ENCODE measurements at regions not wholly inside any gene's neighbourhood (a gene's known extent, or its start where the extent isn't known, plus 50 kb on each side); places are given as distances from the start of the nearest gene placed in this dataset.

- no peak for TF ChIP-seq CTCF (IDR thresholded peaks at IDR 0.05)
- TF ChIP-seq POLR2A (IDR thresholded peaks at IDR 0.05), result no peak
Observed at GRCh38 chr16:22684574-22685458, 129.1 kb upstream of the HS3ST2 start.

Data from esophagus squamous epithelium (tissue), 4 donors.